ENCODE measurements at regions not wholly inside any gene's neighbourhood (a gene's known extent, or its start where the extent isn't known, plus 50 kb on each side); places are given as distances from the start of the nearest gene placed in this dataset.
"Not testable (repeated sequence)": the region's sequence is repeated elsewhere in the genome, so short reads cannot be mapped to it uniquely, and the experiment has no call there.

GRCh38 chr22:49457946-49458707, 369.5 kb downstream of the BRD1 start:
- no peak for DNase-seq (ENCODE audit: low read depth)

GRCh38 chr22:49457146-49457545, 370.5 kb downstream of the BRD1 start:
- DNase-seq (ENCODE audit: low read depth): no peak

GRCh38 chr22:49455595-49455994, 372.1 kb downstream of the BRD1 start:
- no peak for DNase-seq (ENCODE audit: low read depth)

GRCh38 chr22:49454726-49455125, 372.9 kb downstream of the BRD1 start:
- DNase-seq (ENCODE audit: low read depth): no peak

GRCh38 chr22:49453771-49454170, 373.9 kb downstream of the BRD1 start:
- no peak for DNase-seq (ENCODE audit: low read depth)

GRCh38 chr22:49453019-49453418, 374.7 kb downstream of the BRD1 start:
- not testable (repeated sequence) for DNase-seq (ENCODE audit: low read depth)

- no peak for DNase-seq (ENCODE audit: low read depth)
Measured at GRCh38 chr22:49452362-49452946, 375.2 kb downstream of the BRD1 start.

GRCh38 chr22:49451070-49451840, 376.4 kb downstream of the BRD1 start:
- DNase-seq (ENCODE audit: low read depth): no peak

GRCh38 chr22:49450498-49450897, 377.2 kb downstream of the BRD1 start:
- DNase-seq (ENCODE audit: low read depth): no peak

GRCh38 chr22:49449811-49450446, 377.7 kb downstream of the BRD1 start:
- no peak for DNase-seq (ENCODE audit: low read depth)

GRCh38 chr22:49449377-49449776, 378.3 kb downstream of the BRD1 start:
- DNase-seq (ENCODE audit: low read depth): no peak

GRCh38 chr22:49448526-49448925, 379.1 kb downstream of the BRD1 start:
- no peak for DNase-seq (ENCODE audit: low read depth)

GRCh38 chr22:49447837-49448236, 379.8 kb downstream of the BRD1 start:
- no peak for DNase-seq (ENCODE audit: low read depth)

GRCh38 chr22:49446759-49447710, 380.6 kb downstream of the BRD1 start:
- no peak for DNase-seq (ENCODE audit: low read depth)

- no peak for DNase-seq (ENCODE audit: low read depth)
Measured at GRCh38 chr22:49446145-49446758, 381.4 kb downstream of the BRD1 start.

GRCh38 chr22:49444781-49445180, 382.9 kb downstream of the BRD1 start:
- DNase-seq (ENCODE audit: low read depth): no peak

- no peak for DNase-seq (ENCODE audit: low read depth)
Measured at GRCh38 chr22:49440931-49441330, 386.7 kb downstream of the BRD1 start.

- DNase-seq (ENCODE audit: low read depth): no peak
Measured at GRCh38 chr22:49439373-49439772, 388.3 kb downstream of the BRD1 start.

GRCh38 chr22:49437956-49438355, 389.7 kb downstream of the BRD1 start:
- no peak for DNase-seq (ENCODE audit: low read depth)

- no peak for DNase-seq (ENCODE audit: low read depth)
Measured at GRCh38 chr22:49437356-49437755, 390.3 kb downstream of the BRD1 start.

- DNase-seq (ENCODE audit: low read depth): no peak
Measured at GRCh38 chr22:49436056-49436455, 391.6 kb downstream of the BRD1 start.
